ENCODE measurements at regions not wholly inside any gene's neighbourhood (a gene's known extent, or its start where the extent isn't known, plus 50 kb on each side); places are given as distances from the start of the nearest gene placed in this dataset.
"Not testable (repeated sequence)": the region's sequence is repeated elsewhere in the genome, so short reads cannot be mapped to it uniquely, and the experiment has no call there.

- DNase-seq, result no peak
These were observed 887.8 kb downstream of the IGSF11 start for GRCh38 chr3:118146658-118147375.

GRCh38 chr3:118151164-118151563 lies 883.5 kb downstream of the IGSF11 start:
- DNase-seq, result no peak

- DNase-seq, result not testable (repeated sequence)
These were observed 871.7 kb downstream of the IGSF11 start for GRCh38 chr3:118162627-118163588.

GRCh38 chr3:118165413-118165812 lies 869.2 kb downstream of the IGSF11 start:
- DNase-seq, result no peak

GRCh38 chr3:118167571-118167970 lies 867.1 kb downstream of the IGSF11 start:
- no peak for DNase-seq

GRCh38 chr3:118168175-118168574 lies 866.5 kb downstream of the IGSF11 start:
- no peak for DNase-seq

- DNase-seq, result no peak
These were observed 863.3 kb downstream of the IGSF11 start for GRCh38 chr3:118171236-118171852.

GRCh38 chr3:118180853-118181252 lies 853.8 kb downstream of the IGSF11 start:
- DNase-seq, result no peak

- no peak for DNase-seq
These were observed 853.4 kb downstream of the IGSF11 start for GRCh38 chr3:118181274-118181673.

GRCh38 chr3:118186051-118186450 lies 848.6 kb downstream of the IGSF11 start:
- DNase-seq, result no peak

- no peak for DNase-seq
These were observed 847.4 kb downstream of the IGSF11 start for GRCh38 chr3:118187221-118187620.

GRCh38 chr3:118196183-118196582 lies 838.5 kb downstream of the IGSF11 start:
- DNase-seq, result no peak

- no peak for DNase-seq
These were observed 835.6 kb downstream of the IGSF11 start for GRCh38 chr3:118199044-118199443.

- DNase-seq, result no peak
These were observed 830.5 kb downstream of the IGSF11 start for GRCh38 chr3:118204052-118204656.

- no peak for DNase-seq
These were observed 827.4 kb downstream of the IGSF11 start for GRCh38 chr3:118207271-118207670.

GRCh38 chr3:118208642-118209041 lies 826.0 kb downstream of the IGSF11 start:
- no peak for DNase-seq

GRCh38 chr3:118213892-118214291 lies 820.8 kb downstream of the IGSF11 start:
- DNase-seq, result no peak

- DNase-seq, result no peak
These were observed 808.4 kb downstream of the IGSF11 start for GRCh38 chr3:118226206-118226605.

GRCh38 chr3:118227191-118227590 lies 807.5 kb downstream of the IGSF11 start:
- DNase-seq, result no peak

GRCh38 chr3:118228151-118228550 lies 806.5 kb downstream of the IGSF11 start:
- no peak for DNase-seq

- no peak for DNase-seq
These were observed 805.5 kb downstream of the IGSF11 start for GRCh38 chr3:118229196-118229595.

- no peak for DNase-seq
These were observed 803.1 kb downstream of the IGSF11 start for GRCh38 chr3:118231578-118231977.

- DNase-seq, result no peak
These were observed 795.4 kb downstream of the IGSF11 start for GRCh38 chr3:118239253-118239652.

All from activated CD8-positive, alpha-beta memory T cell treated with anti-CD3 and anti-CD28 coated beads for 24 hours (primary cell).